ENCODE measurements at regions not wholly inside any gene's neighbourhood (a gene's known extent, or its start where the extent isn't known, plus 50 kb on each side); places are given as distances from the start of the nearest gene placed in this dataset.

DNA sequence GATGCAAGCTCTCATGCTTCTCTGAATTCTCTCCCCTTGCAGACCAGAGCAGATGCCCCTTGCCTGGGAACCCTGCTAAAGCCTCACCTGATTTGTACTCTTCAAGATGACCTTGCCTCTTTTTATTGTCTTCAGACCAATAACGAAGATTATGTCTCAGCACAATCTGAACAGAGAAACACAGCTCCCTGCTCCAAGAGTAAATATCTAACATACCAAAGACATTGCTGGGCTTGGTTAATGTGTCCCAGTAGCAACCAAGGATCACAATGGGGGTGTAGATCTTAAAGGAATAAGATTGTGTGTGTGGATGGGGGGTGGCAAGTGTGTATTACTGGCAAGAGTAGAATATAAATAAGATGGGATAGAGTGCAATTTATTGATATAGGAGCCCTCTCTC is 67.6 kb upstream of the LHFPL2 start:
- no peak for TF ChIP-seq POLR2A (IDR thresholded peaks at IDR 0.05; ENCODE audit: low read depth, low read length)
- TF ChIP-seq, protein P1, sequence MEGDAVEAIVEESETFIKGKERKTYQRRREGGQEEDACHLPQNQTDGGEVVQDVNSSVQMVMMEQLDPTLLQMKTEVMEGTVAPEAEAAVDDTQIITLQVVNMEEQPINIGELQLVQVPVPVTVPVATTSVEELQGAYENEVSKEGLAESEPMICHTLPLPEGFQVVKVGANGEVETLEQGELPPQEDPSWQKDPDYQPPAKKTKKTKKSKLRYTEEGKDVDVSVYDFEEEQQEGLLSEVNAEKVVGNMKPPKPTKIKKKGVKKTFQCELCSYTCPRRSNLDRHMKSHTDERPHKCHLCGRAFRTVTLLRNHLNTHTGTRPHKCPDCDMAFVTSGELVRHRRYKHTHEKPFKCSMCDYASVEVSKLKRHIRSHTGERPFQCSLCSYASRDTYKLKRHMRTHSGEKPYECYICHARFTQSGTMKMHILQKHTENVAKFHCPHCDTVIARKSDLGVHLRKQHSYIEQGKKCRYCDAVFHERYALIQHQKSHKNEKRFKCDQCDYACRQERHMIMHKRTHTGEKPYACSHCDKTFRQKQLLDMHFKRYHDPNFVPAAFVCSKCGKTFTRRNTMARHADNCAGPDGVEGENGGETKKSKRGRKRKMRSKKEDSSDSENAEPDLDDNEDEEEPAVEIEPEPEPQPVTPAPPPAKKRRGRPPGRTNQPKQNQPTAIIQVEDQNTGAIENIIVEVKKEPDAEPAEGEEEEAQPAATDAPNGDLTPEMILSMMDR (conservative IDR thresholded peaks at IDR 0.05; ENCODE audit: low read depth, low read length) = no peak
- no peak for TF ChIP-seq BHLHE40 (IDR thresholded peaks at IDR 0.05; ENCODE audit: low read depth, low read length)
- no peak for TF ChIP-seq RAD21 (IDR thresholded peaks at IDR 0.05; ENCODE audit: low read length)
- TF ChIP-seq, protein P2, sequence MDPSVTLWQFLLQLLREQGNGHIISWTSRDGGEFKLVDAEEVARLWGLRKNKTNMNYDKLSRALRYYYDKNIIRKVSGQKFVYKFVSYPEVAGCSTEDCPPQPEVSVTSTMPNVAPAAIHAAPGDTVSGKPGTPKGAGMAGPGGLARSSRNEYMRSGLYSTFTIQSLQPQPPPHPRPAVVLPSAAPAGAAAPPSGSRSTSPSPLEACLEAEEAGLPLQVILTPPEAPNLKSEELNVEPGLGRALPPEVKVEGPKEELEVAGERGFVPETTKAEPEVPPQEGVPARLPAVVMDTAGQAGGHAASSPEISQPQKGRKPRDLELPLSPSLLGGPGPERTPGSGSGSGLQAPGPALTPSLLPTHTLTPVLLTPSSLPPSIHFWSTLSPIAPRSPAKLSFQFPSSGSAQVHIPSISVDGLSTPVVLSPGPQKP (IDR thresholded peaks at IDR 0.05; ENCODE audit: borderline replicate concordance, low read depth, low read length) = no peak
- TF ChIP-seq RCOR1 (IDR thresholded peaks at IDR 0.05; ENCODE audit: insufficient replicate concordance, low read length) = no peak
- no peak for TF ChIP-seq CHD1 (IDR thresholded peaks at IDR 0.05; ENCODE audit: low read depth, low read length)
- TF ChIP-seq RFX5 (IDR thresholded peaks at IDR 0.05; ENCODE audit: low read depth, low read length) = no peak
